Trophoblast cell (in vitro differentiated cells and primary cell): ENCODE measurements at regions not wholly inside any gene's neighbourhood (a gene's known extent, or its start where the extent isn't known, plus 50 kb on each side); places are given as distances from the start of the nearest gene placed in this dataset.

Experiments used
- DNase-seq, 2 donors: peaks; one replicate each; pipeline ENCODE4 v3.0.0-alpha.2; 2016
- H2AFZ ChIP-seq: 2 replicates; pipeline ENCODE4 v1.6.1; 2013; ENCODE audit warnings: low read length, moderate library complexity, mild to moderate bottlenecking; ENCODE audit not compliant: insufficient read depth, poor library complexity
- H2AK5ac ChIP-seq: 2 replicates; pipeline ENCODE4 v1.6.1; 2013; ENCODE audit warnings: mild to moderate bottlenecking, low read length
- H2BK120ac ChIP-seq: 2 replicates; pipeline ENCODE4 v1.6.1; 2013; ENCODE audit warnings: low read length, mild to moderate bottlenecking, moderate library complexity; ENCODE audit not compliant: insufficient read depth, poor library complexity
- H2BK12ac ChIP-seq: 2 replicates; pipeline ENCODE4 v1.6.1; 2013; ENCODE audit warnings: mild to moderate bottlenecking, low read length, moderate library complexity
- H2BK5ac ChIP-seq: 2 replicates; pipeline ENCODE4 v1.6.1; 2013; ENCODE audit warnings: low read length, low read depth, moderate library complexity, mild to moderate bottlenecking; ENCODE audit not compliant: poor library complexity
- H3K14ac ChIP-seq: 2 replicates; pipeline ENCODE4 v1.6.1; 2013; ENCODE audit warnings: mild to moderate bottlenecking, low read length
- H3K18ac ChIP-seq: 2 replicates; pipeline ENCODE4 v1.6.1; 2013; ENCODE audit warnings: mild to moderate bottlenecking, low read length
- H3K23ac ChIP-seq: 2 replicates; pipeline ENCODE4 v1.6.1; 2013; ENCODE audit warnings: low read length
- H3K27ac ChIP-seq: 2 replicates; pipeline ENCODE4 v1.5.1; 2013; ENCODE audit warnings: low read depth, mild to moderate bottlenecking, inconsistent platforms, low read length, moderate library complexity
- H3K27me3 ChIP-seq: 2 replicates; pipeline ENCODE4 v1.6.1; 2013; ENCODE audit warnings: inconsistent platforms, mild to moderate bottlenecking, low read length, moderate library complexity; ENCODE audit not compliant: insufficient read depth
- H3K36me3 ChIP-seq, 2 experiments: 1 replicate in 1 of 2; 2 replicates in 1 of 2; pipeline ENCODE4 v1.6.1; 2013; ENCODE audit warnings: low read length in 2 of 2, mild to moderate bottlenecking in 2 of 2, moderate library complexity in 1 of 2; ENCODE audit not compliant: insufficient read depth in 2 of 2, control insufficient read depth in 1 of 2
- H3K4ac ChIP-seq: 2 replicates; pipeline ENCODE4 v1.6.1; 2013; ENCODE audit warnings: low read depth, mild to moderate bottlenecking, low read length, moderate library complexity
- H3K4me1 ChIP-seq, 2 experiments: 1 replicate in 1 of 2; 2 replicates in 1 of 2; pipeline ENCODE4 v1.6.1; 2013; ENCODE audit warnings: low read length in 2 of 2, mild to moderate bottlenecking in 2 of 2, moderate library complexity in 1 of 2; ENCODE audit not compliant: insufficient read depth in 2 of 2, control insufficient read depth in 1 of 2
- H3K4me2 ChIP-seq: 2 replicates; pipeline ENCODE4 v1.6.1; 2013; ENCODE audit warnings: inconsistent platforms, mild to moderate bottlenecking, low read length, moderate library complexity
- H3K4me3 ChIP-seq: 2 replicates; pipeline ENCODE4 v1.5.1; 2013; ENCODE audit warnings: mild to moderate bottlenecking, low read depth, low read length, inconsistent platforms
- H3K79me1 ChIP-seq: one replicate; pipeline ENCODE4 v1.6.1; 2013; ENCODE audit warnings: low read length
- H3K79me2 ChIP-seq: 2 replicates; pipeline ENCODE4 v1.6.1; 2013; ENCODE audit warnings: low read length, mild to moderate bottlenecking; ENCODE audit not compliant: control insufficient read depth, insufficient read depth, poor library complexity
- H3K9ac ChIP-seq: 2 replicates; pipeline ENCODE4 v1.6.1; 2013; ENCODE audit warnings: mild to moderate bottlenecking, low read length
- H3K9me3 ChIP-seq: 2 replicates; pipeline ENCODE4 v1.6.1; 2013; ENCODE audit warnings: low read depth, mild to moderate bottlenecking, control low read depth, inconsistent platforms, low read length; ENCODE audit not compliant: insufficient read depth
- H4K12ac ChIP-seq: 2 replicates; pipeline ENCODE4 v1.6.1; 2013; ENCODE audit warnings: low read depth, mild to moderate bottlenecking, low read length, moderate library complexity
- H4K8ac ChIP-seq: 2 replicates; pipeline ENCODE4 v1.6.1; 2013; ENCODE audit warnings: low read depth, mild to moderate bottlenecking, low read length, moderate library complexity
- H4K91ac ChIP-seq: one replicate; pipeline ENCODE4 v1.6.1; 2013; ENCODE audit warnings: low read depth, mild to moderate bottlenecking, low read length, moderate library complexity
- WGBS: extraction: QIAGEN DNeasy Blood & Tissue Kit; methylation state at CpG from one replicate; pipeline ENCODE4 v1.1.7; 2013; ENCODE audit warnings: missing lambda C conversion rate; ENCODE audit not compliant: insufficient read length, insufficient coverage; ENCODE audit errors: extremely low coverage; 5-methylcytosine and 5-hydroxymethylcytosine counted together

DNA sequence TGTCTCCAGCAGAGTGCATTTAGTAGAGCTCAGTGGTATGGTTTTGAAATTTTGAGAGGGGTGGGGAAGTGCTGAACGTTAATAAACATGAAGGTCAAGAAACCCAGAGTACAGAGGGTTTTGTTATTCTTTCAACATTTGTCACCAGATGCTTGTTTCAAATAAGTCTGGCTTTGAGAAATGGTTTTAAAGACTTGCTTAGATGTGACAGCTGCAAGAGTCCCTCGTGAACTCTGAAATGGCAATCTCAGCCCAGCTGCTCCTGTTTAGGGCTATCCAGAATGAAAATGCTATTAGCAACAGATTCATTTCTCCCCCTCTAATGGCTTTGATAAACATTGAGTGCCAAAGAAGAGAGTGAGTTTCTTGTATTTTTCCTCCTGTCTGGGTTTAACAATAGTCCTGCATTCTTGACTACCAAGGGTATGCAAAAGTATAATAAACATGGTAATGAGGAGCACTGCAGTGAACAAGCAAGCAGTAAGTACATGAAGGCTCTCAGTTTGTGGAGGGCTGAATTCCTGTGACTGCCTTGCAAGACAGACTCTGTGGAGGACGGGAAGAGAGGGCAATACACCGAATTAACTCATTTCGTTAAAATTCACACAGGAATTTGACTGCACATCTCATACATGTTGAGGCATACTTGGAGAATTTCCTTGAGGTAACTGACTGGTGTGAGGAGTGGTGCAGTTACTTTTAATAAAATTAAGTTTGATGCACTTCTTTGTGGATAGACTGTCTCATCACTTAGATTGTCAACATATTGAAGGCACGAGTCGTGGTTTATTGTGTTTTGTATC is 490.9 kb downstream of the REEP3 start:
- Histone ChIP-seq H4K8ac (no peak overlapping the region), H3K14ac (no peak overlapping the region), H3K9me3 (no peaks in the 10 kb centered on the region), H3K9ac (no peak overlapping the region), H4K12ac (no peak overlapping the region), H2AK5ac (no peak overlapping the region), H4K91ac (no peak overlapping the region), H3K27ac (no peak overlapping the region), H3K27me3 (no peaks in the 10 kb centered on the region), H3K4me1 (no peaks in the 10 kb centered on the region), H3K4me2 (no peak overlapping the region), H2BK12ac (no peak overlapping the region), H3K4me3 (no peak overlapping the region), H3K79me1 (no peaks in the 10 kb centered on the region), H3K36me3 (no peaks in the 10 kb centered on the region), H2BK5ac (no peak overlapping the region), H3K79me2 (no peaks in the 10 kb centered on the region), H3K18ac (no peak overlapping the region), H3K4ac (no peak overlapping the region), H2BK120ac (no peak overlapping the region), H2AFZ (no peak overlapping the region), H3K23ac (no peak overlapping the region)
- DNase-seq, result peak in 1 of 2 donors; percentile 9
- WGBS, result no CpG with 5 or more reads among the region's 7 CpGs

GRCh38 chr10:64014281-64014680 is 493.1 kb downstream of the REEP3 start:
- no peak overlapping the region for H2BK5ac ChIP-seq
- no peaks in the 10 kb centered on the region for H3K36me3 ChIP-seq
- no peak for DNase-seq
- no peak overlapping the region for H3K4me3 ChIP-seq
- H3K18ac ChIP-seq, result no peak overlapping the region
- no peak overlapping the region for H2AK5ac ChIP-seq
- H2BK12ac ChIP-seq, result no peak overlapping the region
- no peak overlapping the region for H3K4ac ChIP-seq
- no peaks in the 10 kb centered on the region for H3K79me1 ChIP-seq
- H4K91ac ChIP-seq, result no peak overlapping the region
- no CpG with 5 or more reads among the region's 1 CpG for WGBS
- H2AFZ ChIP-seq, result no peak overlapping the region
- no peaks in the 10 kb centered on the region for H3K9me3 ChIP-seq
- H3K9ac ChIP-seq, result no peak overlapping the region
- H4K8ac ChIP-seq, result no peak overlapping the region
- no peak overlapping the region for H3K27ac ChIP-seq
- no peaks in the 10 kb centered on the region for H3K79me2 ChIP-seq
- no peaks in the 10 kb centered on the region for H3K27me3 ChIP-seq
- no peak overlapping the region for H3K23ac ChIP-seq
- no peak overlapping the region for H2BK120ac ChIP-seq
- H3K4me1 ChIP-seq, result no peaks in the 10 kb centered on the region
- H3K14ac ChIP-seq, result no peak overlapping the region
- H3K4me2 ChIP-seq, result no peak overlapping the region
- no peak overlapping the region for H4K12ac ChIP-seq

DNA sequence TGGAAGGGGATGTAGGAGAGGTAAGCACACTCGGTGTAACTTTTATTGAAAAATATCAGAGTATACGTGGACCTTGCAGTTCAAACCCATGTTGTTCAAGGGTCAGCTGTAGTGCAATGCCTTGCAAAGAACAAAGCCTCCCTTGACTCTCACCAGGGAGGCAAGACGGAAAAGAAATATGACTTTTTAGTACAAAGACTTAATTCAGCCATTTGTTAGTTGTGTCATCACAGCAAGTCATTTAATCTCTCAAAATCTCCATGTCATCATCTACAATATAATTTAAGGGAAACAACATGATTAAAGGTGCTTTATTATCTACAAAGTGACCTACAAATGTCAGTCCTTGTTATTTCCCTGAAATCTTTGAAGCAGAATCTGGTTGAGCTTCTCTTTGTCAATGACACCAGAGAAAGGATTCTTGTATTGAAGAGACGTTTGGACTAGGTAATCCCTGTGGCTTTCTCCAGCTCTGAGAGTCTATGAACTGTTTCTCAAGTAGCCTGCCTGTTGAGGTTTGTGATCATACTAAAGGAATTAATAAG is 502.8 kb downstream of the REEP3 start:
- Histone ChIP-seq H3K18ac (no peak overlapping the region), H3K14ac (no peak overlapping the region), H4K91ac (no peak overlapping the region), H3K4ac (no peak overlapping the region), H3K9ac (no peak overlapping the region), H3K79me1 (no peaks in the 10 kb centered on the region), H3K27me3 (no peaks in the 10 kb centered on the region), H4K12ac (no peak overlapping the region), H2BK12ac (no peak overlapping the region), H3K4me1 (no peaks in the 10 kb centered on the region), H2BK120ac (no peak overlapping the region), H3K4me3 (no peak overlapping the region), H4K8ac (no peak overlapping the region), H3K27ac (no peak overlapping the region), H3K4me2 (no peak overlapping the region), H2AFZ (no peak overlapping the region), H3K9me3 (no peaks in the 10 kb centered on the region), H3K36me3 (no peaks in the 10 kb centered on the region), H2AK5ac (no peak overlapping the region), H2BK5ac (no peak overlapping the region), H3K23ac (no peak overlapping the region), H3K79me2 (peaks cover 1% of the 10 kb centered on the region)
- DNase-seq, result no peak
- no CpG with 5 or more reads among the region's 4 CpGs for WGBS

GRCh38 chr10:64033711-64034110 is 512.5 kb downstream of the REEP3 start:
- Histone ChIP-seq H3K79me2 (peaks cover 1% of the 10 kb centered on the region), H2BK12ac (no peak overlapping the region), H3K27me3 (no peaks in the 10 kb centered on the region), H2AFZ (no peak overlapping the region), H3K14ac (no peak overlapping the region), H3K18ac (no peak overlapping the region), H3K9ac (no peak overlapping the region), H2BK120ac (no peak overlapping the region), H3K79me1 (no peaks in the 10 kb centered on the region), H3K4me3 (no peak overlapping the region), H4K91ac (no peak overlapping the region), H3K4ac (no peak overlapping the region), H2BK5ac (no peak overlapping the region), H4K8ac (no peak overlapping the region), H3K27ac (no peak overlapping the region), H4K12ac (no peak overlapping the region), H2AK5ac (no peak overlapping the region), H3K4me2 (no peak overlapping the region), H3K36me3 (no peaks in the 10 kb centered on the region), H3K4me1 (no peaks in the 10 kb centered on the region), H3K23ac (no peak overlapping the region), H3K9me3 (no peaks in the 10 kb centered on the region)
- peak in 1 of 2 donors; percentile 5 for DNase-seq
- WGBS, result no CpG with 5 or more reads among the region's 3 CpGs
